HEK293T (cell line): ENCODE measurements at regions not wholly inside any gene's neighbourhood (a gene's known extent, or its start where the extent isn't known, plus 50 kb on each side); places are given as distances from the start of the nearest gene placed in this dataset.

Source experiments
- ELF4 ChIP-seq: fragments of 450-650 bp; IDR thresholded peaks from 2 replicates; pipeline ENCODE4 v1.6.1; 2017; ENCODE audit warnings: antibody characterized with exemption
- FOXA1 ChIP-seq: fragments of 450-650 bp; IDR thresholded peaks from 2 replicates; pipeline ENCODE4 v1.6.1; 2016; ENCODE audit warnings: mild to moderate bottlenecking
- FOXK2 ChIP-seq: fragments of 450-650 bp; IDR thresholded peaks from 2 replicates; pipeline ENCODE4 v1.6.1; 2016; ENCODE audit warnings: mild to moderate bottlenecking
- HDGF ChIP-seq: fragments of 450-650 bp; IDR thresholded peaks from 2 replicates; pipeline ENCODE4 v1.6.1; 2017; ENCODE audit warnings: antibody characterized with exemption, borderline replicate concordance
- L3MBTL2 ChIP-seq: fragments of 450-650 bp; conservative IDR thresholded peaks from 2 replicates; pipeline ENCODE4 v1.6.1; 2016; ENCODE audit warnings: mild to moderate bottlenecking
- NFRKB ChIP-seq: fragments of 450-650 bp; IDR thresholded peaks from 2 replicates; pipeline ENCODE4 v1.6.1; 2016; ENCODE audit warnings: mild to moderate bottlenecking, moderate library complexity
- PKNOX1 ChIP-seq: fragments of 450-650 bp; IDR thresholded peaks from 2 replicates; pipeline ENCODE4 v1.6.1; 2016
- SP1 ChIP-seq: fragments of 450-650 bp; IDR thresholded peaks from 2 replicates; pipeline ENCODE4 v1.6.1; 2017
- SUZ12 ChIP-seq: fragments of 450-650 bp; IDR thresholded peaks from 2 replicates; pipeline ENCODE4 v1.6.1; 2016; ENCODE audit warnings: mild to moderate bottlenecking
- TARDBP ChIP-seq: fragments of 450-650 bp; IDR thresholded peaks from 2 replicates; pipeline ENCODE4 v1.6.1; 2016

GRCh38 chr17:27072885-27073284, 221.0 kb upstream of the WSB1 start:
- TF ChIP-seq ELF4: no peak
- TF ChIP-seq SP1: no peak
- no peak for TF ChIP-seq FOXA1
- TF ChIP-seq FOXK2: no peak
- TF ChIP-seq TARDBP: no peak
- TF ChIP-seq HDGF: no peak
- no peak for TF ChIP-seq PKNOX1
- TF ChIP-seq SUZ12: no peak
- TF ChIP-seq NFRKB: no peak
- TF ChIP-seq L3MBTL2: no peak
